SK-N-SH (cell line): ENCODE measurements at regions not wholly inside any gene's neighbourhood (a gene's known extent, or its start where the extent isn't known, plus 50 kb on each side); places are given as distances from the start of the nearest gene placed in this dataset.

ENCODE experiments used
- CTCF ChIA-PET: fragments of 300-600, 350-600 bp; formaldehyde crosslinking; extraction: SDS; loops from one replicate; lab custom pipeline; 2021; lab: Yijun Ruan, JAX
- POLR2A ChIA-PET: fragments of 350-600 bp; sonication (Branson Sonifier 250); formaldehyde crosslinking; extraction: SDS; loops from one replicate; lab custom pipeline; 2020; ENCODE audit warnings: antibody characterized with exemption, inconsistent platforms; lab: Yijun Ruan, JAX
- DNase-seq: peaks from one replicate; pipeline ENCODE4 v3.0.0; 2012
- H2AFZ ChIP-seq: fragments of 200-600 bp; sonication (generic); 2 replicates; pipeline ENCODE4 v1.8.1; 2016; ENCODE audit warnings: antibody characterized with exemption, mild to moderate bottlenecking, low read depth
- H3F3A ChIP-seq: fragments of 200-600 bp; sonication (generic); replicated peaks from 2 replicates; pipeline ENCODE3; 2016; ENCODE audit warnings: antibody characterized with exemption, mild to moderate bottlenecking; ENCODE audit not compliant: insufficient read depth
- H3K27ac ChIP-seq, 2 experiments: fragments of 200-500 bp in 1 of 2; fragments of 200-600 bp in 1 of 2; sonication (Bioruptor generic) in 1 of 2; sonication (generic), shearing (Covaris generic) in 1 of 2; 2 replicates each; pipeline versions ENCODE4 v1.5.1 to v1.6.1; 2014 to 2016; ENCODE audit warnings: low read depth in 2 of 2, inconsistent platforms in 1 of 2, low read length in 1 of 2, mild to moderate bottlenecking in 1 of 2, mixed read lengths in 1 of 2
- H3K27me3 ChIP-seq: fragments of 200-600 bp; sonication (generic), shearing (Covaris generic); 2 replicates; pipeline ENCODE4 v1.6.1; 2016; ENCODE audit warnings: mixed run types; ENCODE audit not compliant: insufficient read depth
- H3K36me3 ChIP-seq, 2 experiments: fragments of 200-500 bp in 1 of 2; fragments of 200-600 bp in 1 of 2; sonication (Bioruptor generic) in 1 of 2; sonication (generic) in 1 of 2; replicated peaks in 1 of 2; 2 replicates each; pipeline versions ENCODE3 to v1.5.1; 2014 to 2016; ENCODE audit warnings: low read length in 1 of 2, mild to moderate bottlenecking in 1 of 2; ENCODE audit not compliant: insufficient read depth in 2 of 2, control insufficient read depth in 1 of 2
- H3K4me1 ChIP-seq, 2 experiments: fragments of 200-500 bp in 1 of 2; fragments of 200-600 bp in 1 of 2; sonication (Bioruptor generic) in 1 of 2; sonication (generic), shearing (Covaris generic) in 1 of 2; 2 replicates each; pipeline versions ENCODE4 v1.5.1 to v1.6.1; 2014 to 2016; ENCODE audit warnings: low read depth in 1 of 2, low read length in 1 of 2, mixed run types in 1 of 2; ENCODE audit not compliant: insufficient read depth in 2 of 2, control insufficient read depth in 1 of 2
- H3K4me2 ChIP-seq: fragments of 200-600 bp; sonication (generic), shearing (Covaris generic); 2 replicates; pipeline ENCODE4 v1.6.1; 2017; ENCODE audit warnings: mixed run types
- H3K4me3 ChIP-seq, 2 experiments: fragments of 200-500 bp in 1 of 2; fragments of 200-600 bp in 1 of 2; sonication (Bioruptor generic) in 1 of 2; sonication (generic), shearing (Covaris generic) in 1 of 2; 2 replicates each; pipeline versions ENCODE4 v1.5.1 to v1.8.1; 2014 to 2016; ENCODE audit warnings: low read depth in 2 of 2, inconsistent platforms in 1 of 2, low read length in 1 of 2, mild to moderate bottlenecking in 1 of 2, mixed read lengths in 1 of 2, moderate library complexity in 1 of 2
- H3K79me2 ChIP-seq: fragments of 200-600 bp; sonication (generic); 2 replicates; pipeline ENCODE4 v1.8.1; 2017; ENCODE audit warnings: mild to moderate bottlenecking; ENCODE audit not compliant: insufficient read depth
- H3K9ac ChIP-seq: fragments of 200-600 bp; sonication (generic); 2 replicates; pipeline ENCODE4 v1.6.1; 2017; ENCODE audit warnings: mixed run types
- H3K9me2 ChIP-seq: fragments of 200-600 bp; sonication (generic); 2 replicates; pipeline ENCODE4 v1.6.1; 2017; ENCODE audit warnings: mixed run types
- H3K9me3 ChIP-seq: fragments of 200-600 bp; sonication (generic); 2 replicates; pipeline ENCODE4 v1.6.1; 2017; ENCODE audit warnings: mixed run types, mild to moderate bottlenecking, moderate library complexity
- H4K20me1 ChIP-seq: fragments of 200-600 bp; sonication (generic); 2 replicates; pipeline ENCODE4 v1.6.1; 2017; ENCODE audit warnings: mild to moderate bottlenecking, mixed run types; ENCODE audit not compliant: insufficient read depth
- CHD2 ChIP-seq: fragments of 150-350 bp; IDR thresholded peaks from 2 replicates; pipeline ENCODE4 v1.6.1; 2018; ENCODE audit warnings: low read length; ENCODE audit not compliant: partially characterized antibody
- CTCF ChIP-seq: fragments of 200-600 bp; sonication (generic); IDR thresholded peaks from 2 replicates; pipeline ENCODE4 v1.6.1; 2017; ENCODE audit warnings: antibody characterized with exemption, mild to moderate bottlenecking, moderate library complexity
- ELF1 ChIP-seq: IDR thresholded peaks from 2 replicates; pipeline ENCODE4 v1.4.0; 2012
- EP300 ChIP-seq, 2 experiments: IDR thresholded peaks; 2 replicates each; pipeline versions ENCODE4 v1.4.0 to v1.6.1; 2012; ENCODE audit warnings: borderline replicate concordance in 1 of 2, low read depth in 1 of 2, low read length in 1 of 2
- EZH2phosphoT487 ChIP-seq: fragments of 200-600 bp; sonication (generic); IDR thresholded peaks from 2 replicates; pipeline ENCODE4 v1.6.1; 2017; ENCODE audit warnings: low read depth, mixed run types, mild to moderate bottlenecking, antibody characterized with exemption, moderate library complexity, borderline replicate concordance
- FOXM1 ChIP-seq: IDR thresholded peaks from 2 replicates; pipeline ENCODE4 v1.4.0; 2012; ENCODE audit warnings: low read depth, mild to moderate bottlenecking
- GABPA ChIP-seq: IDR thresholded peaks from 2 replicates; pipeline ENCODE4 v1.4.0; 2012; ENCODE audit warnings: low read depth, mild to moderate bottlenecking
- IRF3 ChIP-seq: fragments of 150-350 bp; IDR thresholded peaks from 2 replicates; pipeline ENCODE4 v1.6.1; 2016; ENCODE audit warnings: mild to moderate bottlenecking, low read depth, low read length
- JUND ChIP-seq: IDR thresholded peaks from 2 replicates; pipeline ENCODE4 v1.4.0; 2012
- MXI1 ChIP-seq: IDR thresholded peaks from 2 replicates; pipeline ENCODE4 v1.6.1; 2012; ENCODE audit warnings: mild to moderate bottlenecking, low read depth, low read length, improper control_type of control experiment
- NFIC ChIP-seq: IDR thresholded peaks from 2 replicates; pipeline ENCODE4 v1.4.0; 2012; ENCODE audit warnings: borderline replicate concordance
- PBX3 ChIP-seq: IDR thresholded peaks from 2 replicates; pipeline ENCODE4; 2012
- POLR2AphosphoS5 ChIP-seq: IDR thresholded peaks from 2 replicates; pipeline ENCODE4 v1.6.1; 2012; ENCODE audit warnings: low read depth, low read length
- RCOR1 ChIP-seq: fragments of 150-350 bp; IDR thresholded peaks from 2 replicates; pipeline ENCODE4 v1.6.1; 2017; ENCODE audit warnings: antibody characterized with exemption, low read length
- SMC3 ChIP-seq: IDR thresholded peaks from 2 replicates; pipeline ENCODE4 v1.6.1; 2012; ENCODE audit warnings: low read depth, low read length, improper control_type of control experiment
- TAF1 ChIP-seq: IDR thresholded peaks from 2 replicates; pipeline ENCODE4 v1.6.1; 2012; ENCODE audit warnings: low read depth, mild to moderate bottlenecking, low read length, moderate library complexity, borderline replicate concordance
- TCF12 ChIP-seq: IDR thresholded peaks from 2 replicates; pipeline ENCODE4 v1.4.0; 2012
- USF2 ChIP-seq: fragments of 150-350 bp; IDR thresholded peaks from 2 replicates; pipeline ENCODE4 v1.6.1; 2017; ENCODE audit warnings: antibody characterized with exemption, low read length, low read depth, borderline replicate concordance
- WGBS: methylation state at CpG from one replicate; pipeline ENCODE4 v1.1.6; 2017; ENCODE audit warnings: low lambda C conversion rate; 5-methylcytosine and 5-hydroxymethylcytosine counted together
- TF ChIP-seq, protein P1 (sequence below): IDR thresholded peaks from 2 replicates; pipeline ENCODE4 v1.4.0; 2012; ENCODE audit warnings: low read depth, borderline replicate concordance

DNA sequence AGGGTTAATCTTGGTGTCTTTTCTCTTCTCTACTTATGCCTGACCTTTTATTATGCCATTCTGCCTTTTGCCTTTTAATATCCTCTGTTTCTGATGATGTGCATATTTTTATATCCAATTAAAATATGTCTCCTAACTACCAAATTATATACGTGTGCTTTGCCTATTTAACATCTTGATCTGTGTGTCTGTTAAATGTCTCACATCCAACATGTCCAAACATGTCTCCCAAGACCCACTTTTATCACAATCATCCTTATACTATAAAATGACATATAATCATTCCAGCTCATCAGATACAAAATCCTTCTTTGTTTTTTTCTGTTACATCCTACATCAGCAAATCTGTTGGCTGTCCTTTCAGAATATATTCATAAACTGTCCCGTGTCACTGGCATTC lies 539.5 kb downstream of the ZPLD1 start:
- H4K20me1 ChIP-seq: 0 out of 2 replicates have a peak, but pooled peaks cover under 1% of the 10 kb centered on the region
- no peak for DNase-seq
- ChIA-PET POLR2A (no interaction called here), CTCF (interaction anchor here (1.7 kb wide), 1 partner anchor 10 kb away, joined by 4 read pairs; no protein-coding TSS in a partner anchor)
- 0 out of 2 replicates have a peak, but pooled peaks cover 5% of the 10 kb centered on the region for H3K27me3 ChIP-seq
- H3F3A ChIP-seq: peaks cover 5% of the 10 kb centered on the region
- no peak overlapping the region for H3K27ac ChIP-seq
- H3K4me2 ChIP-seq: no peak overlapping the region
- no peaks in the 10 kb centered on the region for H3K79me2 ChIP-seq
- no peaks in the 10 kb centered on the region; the same call in 1 of the 2 replicates for H3K9me2 ChIP-seq
- no peaks in the 10 kb centered on the region for H3K9me3 ChIP-seq
- no peak overlapping the region for H2AFZ ChIP-seq
- WGBS: 59% methylated on average over 2 of the region's 2 CpGs
- peaks cover 6 to 11% of the 10 kb centered on the region in 2 experiments; a peak in 2 of 4 replicates for H3K4me1 ChIP-seq
- TF ChIP-seq CHD2: no peak
- no peak for TF ChIP-seq ELF1
- TF ChIP-seq, protein P1, sequence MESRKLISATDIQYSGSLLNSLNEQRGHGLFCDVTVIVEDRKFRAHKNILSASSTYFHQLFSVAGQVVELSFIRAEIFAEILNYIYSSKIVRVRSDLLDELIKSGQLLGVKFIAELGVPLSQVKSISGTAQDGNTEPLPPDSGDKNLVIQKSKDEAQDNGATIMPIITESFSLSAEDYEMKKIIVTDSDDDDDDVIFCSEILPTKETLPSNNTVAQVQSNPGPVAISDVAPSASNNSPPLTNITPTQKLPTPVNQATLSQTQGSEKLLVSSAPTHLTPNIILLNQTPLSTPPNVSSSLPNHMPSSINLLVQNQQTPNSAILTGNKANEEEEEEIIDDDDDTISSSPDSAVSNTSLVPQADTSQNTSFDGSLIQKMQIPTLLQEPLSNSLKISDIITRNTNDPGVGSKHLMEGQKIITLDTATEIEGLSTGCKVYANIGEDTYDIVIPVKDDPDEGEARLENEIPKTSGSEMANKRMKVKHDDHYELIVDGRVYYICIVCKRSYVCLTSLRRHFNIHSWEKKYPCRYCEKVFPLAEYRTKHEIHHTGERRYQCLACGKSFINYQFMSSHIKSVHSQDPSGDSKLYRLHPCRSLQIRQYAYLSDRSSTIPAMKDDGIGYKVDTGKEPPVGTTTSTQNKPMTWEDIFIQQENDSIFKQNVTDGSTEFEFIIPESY: no peak
- TF ChIP-seq MXI1: no peak
- no peak for TF ChIP-seq TAF1
- TF ChIP-seq FOXM1: no peak
- no peak for TF ChIP-seq TCF12
- no peak for TF ChIP-seq NFIC
- TF ChIP-seq IRF3: no peak
- no peak for TF ChIP-seq SMC3
- no peak for TF ChIP-seq RCOR1
- no peak for TF ChIP-seq JUND
- TF ChIP-seq PBX3: no peak
- no peak for TF ChIP-seq EP300 (IDR thresholded peaks at IDR 0.05; ENCODE audit: borderline replicate concordance in 1 of 2, low read depth in 1 of 2, low read length in 1 of 2)
- TF ChIP-seq USF2: no peak
- TF ChIP-seq GABPA: no peak
- no peak for TF ChIP-seq POLR2AphosphoS5
- no peak for TF ChIP-seq EZH2phosphoT487
- no peak for TF ChIP-seq CTCF
- H3K9ac ChIP-seq: no peak overlapping the region
- H3K4me3 ChIP-seq: no peak overlapping the region
- no peaks in the 10 kb centered on the region for H3K36me3 ChIP-seq
